Retinal pigment epithelial cell (primary cell): ENCODE measurements at regions not wholly inside any gene's neighbourhood (a gene's known extent, or its start where the extent isn't known, plus 50 kb on each side); places are given as distances from the start of the nearest gene placed in this dataset.

Experiments used
- DNase-seq: peaks from one replicate; pipeline ENCODE4 v3.0.0-alpha.2; 2010; ENCODE audit warnings: low read depth
- H3K4me3 ChIP-seq: 2 replicates; pipeline ENCODE4 v1.5.1; 2011; ENCODE audit warnings: mild to moderate bottlenecking, low read length, control low read depth, moderate library complexity
- CTCF ChIP-seq: conservative IDR thresholded peaks from 2 replicates; pipeline ENCODE4 v1.5.1; 2011; ENCODE audit warnings: low read depth, low read length, control low read depth, inconsistent platforms

- no peak overlapping the region for H3K4me3 ChIP-seq
- no peak for TF ChIP-seq CTCF
- no peak for DNase-seq
These were observed 108.8 kb downstream of the SQOR start for GRCh38 chr15:45743426-45744235.

DNA sequence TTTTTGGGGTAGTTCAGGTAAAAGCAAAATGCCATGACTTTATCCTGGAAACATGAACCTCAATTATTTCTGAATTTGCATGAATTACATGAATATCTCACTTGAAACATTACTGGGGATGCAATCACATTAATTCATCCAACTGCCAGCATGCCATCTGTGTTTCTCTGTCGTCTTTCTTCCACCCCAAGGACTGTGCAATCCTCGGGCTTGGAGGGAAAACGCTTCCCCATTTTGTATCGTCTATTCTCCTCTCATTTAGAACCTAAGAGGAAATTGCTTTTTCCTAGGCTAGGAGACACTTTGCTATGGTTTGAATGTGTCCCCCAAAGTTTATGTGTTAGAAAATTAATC lies 109.4 kb downstream of the SQOR start:
- TF ChIP-seq CTCF, result no peak
- no peak for DNase-seq
- H3K4me3 ChIP-seq, result no peak overlapping the region

DNA sequence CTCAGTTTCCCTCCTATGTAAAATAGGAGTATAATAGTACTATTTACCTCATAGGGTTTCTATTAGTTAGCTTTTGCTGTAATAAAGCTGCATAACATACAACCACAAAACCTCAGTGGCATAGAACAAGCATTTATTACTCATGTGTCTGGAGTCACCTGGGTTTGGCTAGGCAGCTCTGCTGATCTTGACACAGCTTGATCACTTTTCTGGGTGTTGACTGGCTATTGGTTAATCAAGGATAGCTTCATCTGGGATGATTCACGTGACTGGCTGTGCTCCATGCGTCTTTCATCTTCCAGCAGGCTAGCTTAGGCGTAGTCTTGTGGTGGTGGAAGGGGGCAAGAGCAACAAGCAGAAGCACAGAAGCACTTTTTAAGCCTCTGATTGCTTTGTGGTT lies 112.6 kb downstream of the SQOR start:
- DNase-seq, result no peak
- TF ChIP-seq CTCF, result no peak
- H3K4me3 ChIP-seq, result no peak overlapping the region

DNA sequence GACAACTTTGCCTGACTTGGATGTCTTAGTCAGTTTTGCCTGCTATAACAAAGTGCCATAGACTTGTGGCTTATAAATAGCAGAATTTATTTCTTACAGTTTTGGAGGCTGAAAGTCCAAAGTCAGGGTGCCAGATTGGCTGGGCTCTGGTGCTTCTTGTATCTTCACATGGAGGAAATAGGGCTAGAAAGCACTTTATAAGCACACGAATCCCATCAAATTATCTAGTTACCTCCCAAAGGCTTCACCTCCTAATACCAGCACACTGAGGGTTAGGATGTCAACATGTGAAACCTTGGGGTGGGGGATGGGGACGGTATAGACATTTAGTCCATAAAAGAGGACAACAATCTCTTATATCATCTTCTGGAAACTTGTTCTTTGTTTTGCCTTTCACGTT lies 116.8 kb downstream of the SQOR start:
- H3K4me3 ChIP-seq, result no peak overlapping the region
- TF ChIP-seq CTCF, result no peak
- DNase-seq, result no peak

DNA sequence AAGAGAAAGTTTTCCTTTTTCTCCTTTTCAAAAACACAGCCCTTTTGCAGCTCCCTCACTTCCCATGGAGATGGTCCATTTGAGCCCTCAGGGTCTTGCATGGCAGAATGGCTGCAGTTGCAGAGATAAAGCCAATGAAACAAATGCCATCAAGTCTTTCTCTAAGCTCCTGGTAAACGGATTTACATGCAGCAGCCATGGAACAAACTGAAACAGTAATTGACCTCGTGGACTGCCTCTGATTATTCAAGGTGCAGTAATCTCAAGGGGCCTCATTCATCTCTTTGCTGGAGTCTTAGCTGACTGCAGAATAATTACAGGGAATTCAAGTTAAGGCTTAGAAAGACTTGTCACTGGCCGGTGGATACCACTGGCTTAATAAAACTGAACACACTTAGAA lies 125.1 kb downstream of the SQOR start:
- no peak overlapping the region for H3K4me3 ChIP-seq
- TF ChIP-seq CTCF, result no peak
- no peak for DNase-seq

DNA sequence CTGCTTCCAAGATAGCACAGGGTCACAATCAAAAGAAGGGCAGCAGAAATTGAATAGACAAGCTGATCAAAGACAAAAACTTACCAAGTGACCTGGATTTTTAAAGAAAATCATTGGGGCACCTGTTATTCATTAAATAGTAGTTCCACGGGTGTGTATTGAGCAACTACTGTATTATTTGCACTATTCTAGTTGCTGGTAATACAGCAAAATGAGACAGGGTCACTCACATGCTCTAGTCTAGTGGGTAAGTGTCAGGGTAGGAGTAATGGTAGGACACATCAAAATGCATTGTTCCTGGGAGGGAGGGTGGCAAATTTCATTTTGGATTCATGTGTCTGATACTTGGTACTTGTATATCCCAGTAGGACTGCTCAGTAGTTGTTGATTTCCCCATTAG lies 127.9 kb downstream of the SQOR start:
- no peak overlapping the region for H3K4me3 ChIP-seq
- TF ChIP-seq CTCF, result no peak
- no peak for DNase-seq

- no peak for DNase-seq
- no peak for TF ChIP-seq CTCF
- H3K4me3 ChIP-seq, result no peak overlapping the region
These were observed 128.5 kb downstream of the SQOR start for GRCh38 chr15:45763170-45763869.
